ENCODE measurements at regions not wholly inside any gene's neighbourhood (a gene's known extent, or its start where the extent isn't known, plus 50 kb on each side); places are given as distances from the start of the nearest gene placed in this dataset.
"Not testable (repeated sequence)": the region's sequence is repeated elsewhere in the genome, so short reads cannot be mapped to it uniquely, and the experiment has no call there.

DNA sequence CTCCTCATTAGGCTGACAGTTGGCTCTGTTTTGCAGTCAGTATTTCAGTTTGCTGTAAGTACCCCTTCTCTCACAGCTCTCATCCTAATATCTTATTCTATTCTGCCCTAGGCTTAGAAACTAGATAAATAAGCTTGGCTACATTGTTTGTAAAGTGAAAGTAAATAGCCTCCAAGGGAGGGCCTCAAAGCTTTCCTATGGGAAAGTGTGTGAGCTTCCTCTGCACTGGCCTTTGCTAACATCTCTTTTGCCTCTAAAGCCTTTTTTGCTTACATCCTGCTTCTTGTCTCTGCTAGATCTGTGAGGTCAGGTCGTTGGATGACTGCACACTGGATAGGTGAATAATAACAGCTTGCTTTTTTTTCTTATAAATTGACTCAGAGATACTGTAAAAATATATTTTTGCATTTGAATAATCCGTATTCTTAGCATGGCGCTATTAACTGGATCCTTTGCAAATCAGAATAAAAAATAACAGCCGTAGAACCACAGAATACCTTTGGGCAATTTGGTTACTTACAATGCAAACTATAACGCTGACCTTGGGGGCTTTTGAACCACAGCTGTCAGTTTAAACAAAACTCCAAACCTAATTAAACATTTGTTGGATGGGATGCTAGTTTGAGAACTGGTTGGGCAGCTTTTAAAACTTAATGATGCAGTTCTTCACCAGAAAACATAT lies 55.1 kb downstream of the TTC6 start:
- DNase-seq (ENCODE audit: extremely low read depth in 1 of 11, low read depth in 9 of 11, low spot score in 4 of 11) = peak in 3 of 11 donors; percentile 1 to 3 (median 2)

DNA sequence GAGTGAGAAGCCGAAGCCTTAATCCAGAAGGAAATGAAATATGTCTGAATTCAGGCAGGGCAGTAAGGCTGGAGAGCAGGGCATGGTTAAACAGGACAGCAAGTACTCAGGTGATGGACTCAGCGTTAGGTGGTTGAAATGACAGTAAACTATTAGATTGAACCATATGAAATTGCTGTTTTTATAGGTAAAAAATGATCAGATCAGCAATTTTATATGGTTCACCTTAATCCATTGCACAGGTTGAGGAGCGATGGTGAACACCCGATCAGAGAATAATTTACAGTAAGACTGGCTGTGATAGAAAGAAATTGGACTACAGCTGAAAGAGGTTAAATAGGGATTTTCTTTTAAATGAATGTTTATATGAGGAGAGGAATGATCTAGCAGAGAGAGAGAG lies 56.6 kb downstream of the TTC6 start:
- DNase-seq (ENCODE audit: extremely low read depth in 1 of 11, low read depth in 9 of 11, low spot score in 4 of 11) = no peak

DNA sequence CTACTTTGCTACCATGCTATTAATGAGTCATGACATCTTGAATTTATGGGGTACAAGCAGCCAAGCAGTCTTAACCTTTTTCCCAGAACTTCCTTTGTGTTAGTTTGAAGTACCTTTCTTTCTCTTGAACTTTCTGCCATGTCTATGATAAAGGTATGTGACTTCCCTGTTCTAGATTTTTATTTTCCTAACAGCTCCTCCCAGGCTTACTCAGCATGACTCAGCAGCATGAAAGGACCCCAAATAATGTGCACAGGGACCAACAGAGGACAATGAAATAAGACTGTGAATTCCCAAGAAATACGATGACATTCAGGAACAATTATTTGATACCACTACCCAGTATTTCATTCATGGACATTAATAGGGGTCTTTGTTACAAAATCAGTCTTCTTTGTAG lies 60.0 kb downstream of the TTC6 start:
- DNase-seq (ENCODE audit: extremely low read depth in 1 of 11, low read depth in 9 of 11, low spot score in 4 of 11) = no peak

DNA sequence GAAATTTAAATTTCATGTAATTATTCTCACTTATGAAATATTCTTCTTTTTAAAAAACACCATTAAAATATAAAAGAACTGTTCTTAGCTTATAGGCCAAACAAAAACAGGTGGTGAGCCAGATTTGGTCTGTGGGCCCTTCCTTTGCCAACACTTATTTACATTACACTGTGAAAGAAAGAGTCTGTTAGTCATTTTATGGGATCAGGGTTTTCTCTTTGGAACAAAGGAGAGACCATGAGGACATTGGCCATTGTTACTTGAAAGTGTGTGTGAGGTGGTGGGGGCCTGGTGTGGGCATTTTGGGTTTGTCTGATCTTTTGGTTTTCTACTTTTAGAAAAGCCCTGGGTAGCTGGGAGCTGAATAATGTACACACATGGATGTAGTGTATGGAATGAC lies 62.7 kb downstream of the TTC6 start:
- DNase-seq (ENCODE audit: extremely low read depth in 1 of 11, low read depth in 9 of 11, low spot score in 4 of 11) = no peak

DNA sequence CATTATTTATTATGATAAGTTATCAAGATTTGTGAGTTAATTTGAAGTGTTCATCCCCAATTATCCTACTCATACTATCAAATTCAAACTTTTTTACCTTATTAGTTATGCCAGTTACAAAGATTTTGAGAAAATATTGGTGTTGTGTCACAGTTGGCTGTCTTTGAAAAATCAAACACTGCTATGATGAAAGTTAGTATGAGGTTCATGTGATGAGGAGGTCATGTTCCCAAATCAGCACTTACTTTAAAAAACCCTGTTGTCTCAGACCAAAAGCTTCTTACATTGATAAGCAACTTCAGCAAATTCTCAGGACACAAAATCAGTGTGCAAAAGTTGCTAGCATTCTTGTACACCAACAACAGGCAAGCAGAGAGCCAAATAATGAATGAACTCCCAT lies 68.1 kb downstream of the TTC6 start:
- DNase-seq (ENCODE audit: extremely low read depth in 1 of 11, low read depth in 9 of 11, low spot score in 4 of 11) = no peak

DNA sequence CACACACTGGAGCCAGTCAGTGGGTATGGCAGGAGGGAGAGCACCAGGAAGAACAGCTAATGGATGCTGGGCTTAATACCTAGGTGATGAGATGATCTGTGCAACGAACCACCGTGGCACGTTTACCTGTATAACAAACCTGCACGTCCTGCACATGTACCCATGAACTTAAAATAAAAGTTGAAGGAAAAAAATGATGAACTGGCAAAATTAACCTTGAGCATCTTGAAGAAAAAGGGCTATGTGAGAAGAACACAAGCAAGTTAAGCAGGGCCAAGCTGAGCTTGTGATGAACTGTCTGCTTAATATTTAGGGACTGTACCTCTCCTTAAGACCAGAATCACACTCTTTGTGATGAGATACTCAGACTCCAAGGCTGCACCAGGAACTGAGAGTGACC lies 70.0 kb downstream of the TTC6 start:
- DNase-seq (ENCODE audit: extremely low read depth in 1 of 11, low read depth in 9 of 11, low spot score in 4 of 11) = no peak

DNA sequence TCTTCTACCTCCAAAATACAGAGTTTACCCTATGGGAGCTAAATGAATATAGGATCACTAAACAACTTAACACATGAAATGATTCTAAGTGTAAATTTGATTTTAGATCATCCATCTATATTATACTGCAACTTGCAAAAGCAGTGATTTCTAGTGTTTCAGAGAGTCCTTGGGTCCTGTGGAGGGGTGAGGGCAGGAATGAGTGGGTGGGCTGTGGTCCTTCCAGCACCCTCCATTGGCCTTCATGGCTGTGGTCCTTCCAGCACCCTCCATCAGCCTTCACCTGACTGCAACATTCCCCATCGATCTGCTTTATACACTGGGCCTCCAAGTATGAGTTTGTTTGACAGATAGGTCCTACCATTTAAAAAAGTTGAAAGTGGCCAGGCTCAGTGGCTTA lies 70.5 kb downstream of the TTC6 start:
- no peak for DNase-seq (ENCODE audit: extremely low read depth in 1 of 11, low read depth in 9 of 11, low spot score in 4 of 11)

DNA sequence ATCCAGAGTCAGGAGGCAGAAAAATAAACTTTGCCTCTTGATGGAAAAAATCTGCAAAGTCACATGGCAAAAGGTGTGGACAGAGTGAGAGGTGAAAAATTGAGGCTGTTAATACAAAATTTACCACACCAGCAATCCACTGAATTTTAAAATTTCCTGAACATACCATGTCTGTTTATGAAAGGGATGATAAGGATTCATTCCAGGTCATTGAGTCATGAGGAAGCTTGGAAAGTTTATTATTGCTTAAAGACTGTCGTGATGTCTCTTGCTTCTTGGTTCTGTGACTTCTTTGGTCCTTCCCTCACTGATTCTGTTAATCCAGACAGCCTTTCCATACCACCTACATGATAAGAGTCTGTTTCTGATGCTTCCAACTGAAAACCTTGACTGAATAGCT lies 73.2 kb downstream of the TTC6 start:
- DNase-seq (ENCODE audit: extremely low read depth in 1 of 11, low read depth in 9 of 11, low spot score in 4 of 11) = no peak

DNA sequence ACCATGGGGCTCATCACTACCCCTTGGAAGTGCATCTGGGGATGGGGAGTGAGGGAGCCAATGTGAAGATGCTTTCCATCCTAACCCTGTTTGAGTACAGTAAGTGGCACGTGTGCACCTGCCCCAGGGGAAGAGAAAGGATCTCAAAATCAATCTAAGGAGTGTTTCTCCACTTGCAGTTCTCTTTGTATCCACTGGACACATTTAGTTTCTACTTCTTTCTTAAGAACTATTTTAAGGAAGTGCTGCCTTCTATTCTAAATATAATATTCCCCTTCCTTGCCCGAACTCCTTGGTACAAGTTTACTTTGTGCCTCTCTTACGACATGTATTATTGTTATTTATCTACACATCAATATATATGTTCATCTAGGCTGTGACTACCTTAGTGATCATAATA lies 73.8 kb downstream of the TTC6 start:
- DNase-seq (ENCODE audit: extremely low read depth in 1 of 11, low read depth in 9 of 11, low spot score in 4 of 11) = no peak

DNA sequence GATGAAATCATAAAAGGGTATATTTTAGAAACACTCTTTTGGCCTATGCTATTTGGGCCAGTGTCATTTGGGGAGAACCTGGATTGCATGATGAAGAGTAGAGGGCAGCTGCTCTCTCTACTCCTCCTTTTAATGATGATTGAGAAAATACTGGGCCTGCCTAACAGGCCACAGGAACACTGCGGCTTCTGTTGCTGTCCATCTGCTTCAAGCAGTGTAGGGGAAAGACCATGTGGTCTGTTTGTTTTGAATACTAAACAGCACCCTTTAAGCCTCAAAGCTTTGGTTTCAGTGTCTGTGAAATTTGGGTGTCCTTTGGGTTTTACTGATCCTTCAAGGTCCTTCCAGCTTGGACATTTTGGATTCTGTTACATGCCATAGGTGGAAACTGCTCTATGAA lies 78.0 kb downstream of the TTC6 start:
- DNase-seq (ENCODE audit: extremely low read depth in 1 of 11, low read depth in 9 of 11, low spot score in 4 of 11) = no peak

DNA sequence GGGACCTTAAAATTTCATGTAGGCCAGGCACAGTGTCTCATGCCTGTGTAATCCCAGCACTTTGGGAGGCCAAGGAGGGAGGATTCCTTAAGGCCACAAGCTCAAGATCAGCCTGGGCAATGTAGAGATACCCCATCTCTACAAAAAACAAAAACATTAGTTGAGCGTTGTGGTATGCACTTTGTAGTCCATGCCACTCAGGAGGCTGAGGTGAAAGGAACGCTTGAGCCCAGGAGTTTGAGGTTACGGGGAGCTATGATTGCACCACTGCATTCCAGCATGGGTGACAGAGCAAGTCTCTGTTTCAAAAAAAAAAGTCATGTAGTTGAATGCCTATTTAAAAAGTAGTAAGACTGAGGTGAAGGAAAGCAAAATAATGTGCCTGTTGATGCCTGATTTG lies 83.5 kb downstream of the TTC6 start:
- no peak for DNase-seq (ENCODE audit: extremely low read depth in 1 of 11, low read depth in 9 of 11, low spot score in 4 of 11)

DNA sequence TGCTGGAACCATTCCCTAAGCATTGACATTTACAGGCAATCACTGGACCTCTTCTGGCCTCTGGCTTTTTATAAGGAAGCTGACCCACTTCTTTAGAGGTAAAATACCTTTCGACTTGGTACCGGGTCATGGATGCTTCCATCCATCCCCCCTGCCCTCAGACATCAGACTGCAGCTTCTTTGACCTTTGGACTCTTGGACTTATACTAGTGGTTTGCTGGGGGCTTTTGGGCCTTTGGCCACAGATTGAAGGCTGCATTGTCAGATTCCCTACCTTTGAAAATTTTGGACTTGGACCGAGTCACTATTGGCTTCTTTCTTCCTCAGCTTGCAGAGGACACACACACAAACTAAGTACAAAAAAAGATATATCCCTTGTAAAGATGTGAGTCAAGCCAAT lies 86.1 kb downstream of the TTC6 start:
- no peak for DNase-seq (ENCODE audit: extremely low read depth in 1 of 11, low read depth in 9 of 11, low spot score in 4 of 11)

DNA sequence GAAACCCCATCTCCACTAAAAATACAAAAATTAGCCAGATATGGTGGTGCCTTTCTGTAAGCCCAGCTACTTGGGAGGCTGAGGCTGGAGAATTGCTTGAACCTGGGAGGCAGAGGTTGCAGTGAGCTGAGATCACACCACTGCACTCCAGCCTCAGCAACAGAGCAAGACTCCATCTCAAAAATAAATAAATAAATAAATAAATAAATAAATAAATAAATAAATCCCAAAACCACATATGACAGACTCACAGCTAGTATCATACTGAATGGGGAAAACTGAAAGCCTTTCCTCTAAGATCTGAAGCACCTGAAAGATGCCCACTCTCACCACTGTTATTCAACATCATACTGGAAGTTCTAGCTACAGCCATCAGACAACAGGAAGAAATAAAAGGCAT lies 97.3 kb downstream of the TTC6 start:
- not testable (repeated sequence) for DNase-seq (ENCODE audit: extremely low read depth in 1 of 11, low read depth in 9 of 11, low spot score in 4 of 11)

DNA sequence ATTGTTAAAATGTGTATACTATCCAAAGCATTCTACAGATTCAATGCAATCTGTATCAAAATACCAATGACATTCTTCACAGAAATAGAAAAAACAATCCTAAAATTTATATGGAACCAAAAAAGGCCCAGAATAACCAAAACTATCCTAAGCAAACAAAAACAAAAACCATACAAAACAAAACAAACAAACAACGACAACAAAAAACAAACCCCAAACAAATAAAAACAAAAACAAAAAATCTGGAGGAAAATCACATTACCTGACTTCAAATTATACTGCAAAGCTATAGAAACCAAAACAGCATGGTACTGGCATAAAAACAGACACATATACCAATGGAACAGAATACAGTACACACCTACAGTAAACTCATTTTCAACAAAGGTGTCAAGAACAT lies 98.0 kb downstream of the TTC6 start:
- DNase-seq (ENCODE audit: extremely low read depth in 1 of 11, low read depth in 9 of 11, low spot score in 4 of 11) = not testable (repeated sequence)

DNA sequence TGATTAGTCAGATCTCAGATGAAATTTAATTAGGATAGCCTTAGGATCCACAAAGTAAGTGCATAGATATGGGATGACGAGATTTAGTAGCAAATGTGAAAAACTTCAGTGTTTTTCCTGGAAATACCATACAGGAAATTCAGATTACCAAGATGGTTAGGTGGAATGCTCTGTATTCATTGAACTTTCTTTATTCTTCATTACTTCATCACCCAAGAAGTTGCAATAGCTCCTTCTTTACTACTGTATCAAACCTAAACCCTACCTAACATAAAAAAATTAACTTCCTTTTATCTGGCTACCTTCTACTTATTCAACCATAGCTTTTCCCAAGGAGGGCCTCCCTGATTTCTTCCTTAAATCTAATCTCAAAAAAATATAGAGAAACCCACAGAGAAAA lies 100.4 kb downstream of the TTC6 start:
- DNase-seq (ENCODE audit: extremely low read depth in 1 of 11, low read depth in 9 of 11, low spot score in 4 of 11) = no peak

DNA sequence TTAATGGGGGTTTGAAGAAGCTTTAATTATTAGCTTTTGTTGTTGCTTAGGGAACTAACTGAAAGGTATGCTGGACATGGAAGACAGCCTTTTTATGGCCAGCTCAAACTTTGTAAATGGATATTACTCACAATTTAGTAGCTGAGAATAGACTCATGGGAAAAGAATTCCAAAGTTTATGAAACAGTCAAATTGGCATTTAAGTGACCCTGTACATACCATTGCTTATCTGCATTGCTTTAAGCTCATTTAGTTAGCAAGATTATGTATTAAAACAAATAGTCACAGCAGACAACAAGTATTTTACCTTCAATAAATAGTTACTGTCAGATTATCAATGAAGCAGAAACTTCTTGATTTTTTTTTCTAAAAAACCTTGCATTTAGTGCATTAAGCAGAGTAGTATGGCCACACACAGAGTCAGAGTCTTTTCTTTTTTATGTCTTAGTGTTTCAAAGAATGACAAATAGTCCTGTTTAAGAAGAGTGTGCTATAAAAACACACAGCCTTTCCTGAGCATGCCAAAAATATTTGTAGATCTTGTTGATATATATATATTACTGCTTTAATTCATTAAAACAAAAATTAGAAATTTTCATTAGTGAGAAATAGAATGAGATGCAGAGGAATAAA lies 102.2 kb downstream of the TTC6 start:
- no peak for DNase-seq (ENCODE audit: extremely low read depth in 1 of 11, low read depth in 9 of 11, low spot score in 4 of 11)

DNA sequence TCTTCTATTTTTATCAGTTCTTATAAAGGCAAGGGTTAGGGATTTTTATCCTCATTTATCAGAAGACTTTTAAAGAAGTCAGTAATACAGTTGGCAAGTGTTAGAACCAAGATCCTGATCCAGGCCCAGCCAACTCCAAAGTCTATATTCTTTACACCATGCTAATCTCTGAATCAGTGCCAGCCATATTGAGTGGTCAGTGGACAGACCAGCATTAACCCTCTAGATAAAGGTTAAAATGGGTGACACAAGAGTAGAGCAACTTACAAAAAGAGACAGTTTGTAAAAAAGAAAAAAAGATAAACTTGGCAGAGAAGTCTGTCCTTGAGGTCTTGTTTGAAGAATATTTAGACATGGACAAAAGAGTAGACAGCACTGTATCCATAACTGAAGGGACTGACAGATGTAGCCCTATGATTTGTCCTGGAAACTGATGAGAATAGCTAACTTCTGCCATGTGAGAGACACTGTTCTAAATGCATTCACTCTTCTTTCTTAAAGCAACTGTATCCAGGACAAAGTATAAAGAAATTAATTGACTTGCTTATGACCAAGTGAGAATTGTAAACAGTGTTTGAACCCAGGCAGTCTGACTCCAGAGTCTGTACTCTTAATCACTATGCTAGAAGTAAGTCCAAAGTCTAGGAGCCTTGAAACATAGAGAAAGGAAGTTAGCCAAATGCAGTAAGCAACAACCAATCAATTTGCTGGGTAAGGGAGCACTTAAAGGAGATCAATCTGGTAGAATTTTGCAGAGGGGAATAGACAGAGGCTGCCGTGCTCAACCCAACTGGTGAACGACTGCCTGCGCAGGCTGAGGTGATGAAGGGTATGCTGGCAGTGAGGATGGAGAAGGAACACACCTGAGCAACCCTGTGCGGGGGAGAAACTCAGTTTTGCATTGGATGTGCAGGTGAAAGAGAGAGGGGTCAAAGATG lies 103.7 kb downstream of the TTC6 start:
- no peak for DNase-seq (ENCODE audit: extremely low read depth in 1 of 11, low read depth in 9 of 11, low spot score in 4 of 11)

DNA sequence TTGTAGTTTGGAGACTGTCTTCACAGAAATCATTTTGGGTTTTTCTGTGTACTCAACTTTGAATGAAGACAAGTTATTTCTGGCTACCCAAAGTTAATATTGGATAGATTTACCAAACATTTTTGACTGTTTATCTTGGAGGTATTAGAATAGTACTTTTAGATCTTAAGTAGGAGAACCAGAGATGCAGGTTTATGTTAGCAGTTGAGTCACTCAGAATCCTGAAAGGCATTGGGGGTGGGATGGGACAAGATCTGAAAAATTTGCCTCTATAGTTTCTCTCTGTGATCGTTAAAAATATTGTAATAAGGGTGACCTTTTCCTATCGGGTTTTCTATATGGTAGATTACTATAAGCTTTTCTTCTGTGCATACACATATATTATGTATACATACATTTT lies 112.3 kb downstream of the TTC6 start:
- DNase-seq (ENCODE audit: extremely low read depth in 1 of 11, low read depth in 9 of 11, low spot score in 4 of 11) = no peak

DNA sequence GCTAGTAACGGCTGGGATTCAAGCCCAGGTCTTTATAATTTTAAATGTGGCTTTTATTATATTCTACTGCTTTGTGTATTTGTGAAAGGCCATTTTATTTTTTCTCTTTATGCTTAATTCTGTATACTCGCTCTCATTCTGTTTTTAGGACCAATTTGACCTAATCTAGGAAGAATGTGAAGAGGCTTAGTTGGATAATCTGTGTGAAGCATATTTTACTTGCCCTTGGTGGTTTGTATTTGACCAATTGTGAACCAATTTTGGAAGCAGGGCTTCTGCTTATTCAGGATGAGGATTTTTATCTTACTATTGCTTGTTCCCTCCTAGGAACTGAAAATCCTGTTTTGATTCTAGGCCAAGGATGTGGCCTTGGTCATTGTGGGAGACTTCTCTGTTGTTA lies 113.1 kb downstream of the TTC6 start:
- DNase-seq (ENCODE audit: extremely low read depth in 1 of 11, low read depth in 9 of 11, low spot score in 4 of 11) = no peak

Measured in renal cortex interstitium (tissue), 11 donors.